DMS153 treated with DMSO at 0.1 percent for 48 hours (cell line): ENCODE measurements at regions not wholly inside any gene's neighbourhood (a gene's known extent, or its start where the extent isn't known, plus 50 kb on each side); places are given as distances from the start of the nearest gene placed in this dataset.
"Not testable (repeated sequence)": the region's sequence is repeated elsewhere in the genome, so short reads cannot be mapped to it uniquely, and the experiment has no call there.

ENCODE experiments used
- DNase-seq: peaks from one replicate; lab custom pipeline; 2025; ENCODE audit not compliant: unreplicated experiment; lab: John Stamatoyannopoulos, UW

GRCh38 chr3:5606884-5607472 lies 419.5 kb downstream of the EDEM1 start:
- DNase-seq = no peak

DNA sequence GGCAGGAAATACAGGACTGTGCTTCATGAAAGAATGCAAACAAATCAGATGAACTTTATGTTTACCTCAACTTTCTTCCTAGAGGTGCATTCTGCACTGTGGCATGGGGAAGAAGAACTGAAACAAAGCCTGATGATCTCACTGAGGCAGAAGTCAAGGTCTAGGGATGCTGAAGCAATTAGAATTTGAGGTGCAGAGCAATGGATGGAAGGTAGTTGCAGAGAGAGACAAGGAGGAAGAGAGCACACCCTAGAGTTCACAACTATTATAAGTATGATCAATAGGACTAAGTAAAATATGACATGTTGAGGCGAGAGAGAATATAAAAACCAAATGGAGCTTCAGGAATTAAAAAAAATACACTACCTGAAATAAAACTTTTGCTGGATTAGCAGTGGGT lies 420.1 kb downstream of the EDEM1 start:
- no peak for DNase-seq

DNA sequence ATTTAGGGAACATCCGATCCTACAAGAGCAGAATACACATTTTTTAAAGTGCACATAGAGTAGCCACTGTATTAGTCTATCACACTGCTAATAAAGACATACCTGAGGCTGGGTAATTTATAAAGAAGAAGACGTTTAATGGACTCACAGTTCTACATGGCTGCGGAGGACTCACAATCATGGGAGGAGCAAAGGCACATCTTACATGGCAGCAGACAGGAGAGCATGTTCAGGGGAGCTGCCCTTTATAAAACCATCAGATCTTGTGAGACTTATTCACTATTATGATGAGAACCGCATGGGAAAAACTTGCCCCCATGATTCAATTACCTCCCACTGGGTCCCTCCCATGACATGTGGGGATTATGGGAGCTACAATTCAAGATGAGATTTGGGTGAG lies 421.5 kb downstream of the EDEM1 start:
- not testable (repeated sequence) for DNase-seq

GRCh38 chr3:5613599-5613998 lies 426.1 kb downstream of the EDEM1 start:
- DNase-seq = no peak

DNA sequence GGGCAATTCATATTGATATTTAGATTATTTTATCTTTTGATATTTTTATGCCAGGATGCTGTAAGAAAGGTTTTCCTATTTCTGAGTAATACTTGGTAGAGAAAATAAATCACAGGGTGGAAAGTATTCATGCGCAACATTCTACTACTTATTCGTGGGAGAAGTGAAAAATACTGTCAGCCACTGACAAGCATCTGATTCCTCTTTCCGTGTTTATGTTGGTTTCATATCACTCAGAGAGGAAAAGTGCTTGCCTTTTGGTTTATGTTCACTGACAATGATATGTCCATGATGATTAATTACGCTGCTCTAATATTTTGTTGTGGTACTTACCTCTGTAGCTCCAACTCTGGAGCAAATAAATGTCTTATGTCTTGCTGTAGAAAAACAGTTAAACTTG lies 429.4 kb downstream of the EDEM1 start:
- no peak for DNase-seq

- no peak for DNase-seq
These were observed 430.7 kb downstream of the EDEM1 start for GRCh38 chr3:5618170-5618569.

GRCh38 chr3:5630406-5630805 lies 442.9 kb downstream of the EDEM1 start:
- no peak for DNase-seq

- DNase-seq = no peak
These were observed 446.5 kb downstream of the EDEM1 start for GRCh38 chr3:5633960-5634359.

DNA sequence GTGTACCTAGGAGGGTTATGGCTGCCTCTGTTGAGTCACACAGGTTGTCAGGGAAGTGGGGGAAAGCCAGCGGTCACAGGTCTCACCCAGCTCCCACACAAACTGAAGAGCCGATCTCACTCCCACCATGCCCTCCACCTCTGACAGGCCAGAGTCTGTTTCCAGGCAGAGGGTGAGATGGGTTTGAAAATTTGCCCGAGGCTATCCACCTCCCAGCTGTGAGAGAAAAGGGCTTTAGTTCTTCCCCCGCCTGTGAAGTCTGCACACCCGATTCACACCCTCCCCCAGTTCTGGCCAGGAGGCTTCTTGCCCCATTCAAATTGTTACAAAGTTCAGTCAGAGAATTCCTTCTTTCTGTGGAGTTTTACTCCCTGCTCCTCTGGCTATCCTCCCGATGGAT lies 446.9 kb downstream of the EDEM1 start:
- no peak for DNase-seq

- DNase-seq = no peak
These were observed 448.2 kb downstream of the EDEM1 start for GRCh38 chr3:5635746-5636145.

DNA sequence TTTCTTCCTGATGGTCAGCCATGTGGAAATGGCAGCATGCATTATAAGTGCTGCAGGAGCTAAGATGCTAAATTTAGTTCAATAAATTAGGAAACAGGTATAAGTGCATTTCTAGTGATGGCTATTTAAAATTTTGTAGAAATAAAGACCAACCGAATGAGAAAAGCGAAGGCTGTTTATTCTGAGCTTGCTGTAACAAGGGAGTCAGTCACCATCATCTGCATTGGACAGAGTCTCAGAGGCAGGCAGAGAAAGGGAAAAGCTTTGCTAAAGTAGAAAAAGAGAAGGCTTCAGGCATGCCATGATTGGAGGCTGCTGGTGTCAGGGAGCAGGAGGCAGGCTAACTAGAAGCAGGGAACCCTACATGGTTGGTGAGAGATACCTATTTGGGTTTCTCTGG lies 451.0 kb downstream of the EDEM1 start:
- DNase-seq = no peak

- DNase-seq = no peak
These were observed 457.5 kb downstream of the EDEM1 start for GRCh38 chr3:5644773-5645670.

GRCh38 chr3:5645692-5646410 lies 458.3 kb downstream of the EDEM1 start:
- DNase-seq = no peak

DNA sequence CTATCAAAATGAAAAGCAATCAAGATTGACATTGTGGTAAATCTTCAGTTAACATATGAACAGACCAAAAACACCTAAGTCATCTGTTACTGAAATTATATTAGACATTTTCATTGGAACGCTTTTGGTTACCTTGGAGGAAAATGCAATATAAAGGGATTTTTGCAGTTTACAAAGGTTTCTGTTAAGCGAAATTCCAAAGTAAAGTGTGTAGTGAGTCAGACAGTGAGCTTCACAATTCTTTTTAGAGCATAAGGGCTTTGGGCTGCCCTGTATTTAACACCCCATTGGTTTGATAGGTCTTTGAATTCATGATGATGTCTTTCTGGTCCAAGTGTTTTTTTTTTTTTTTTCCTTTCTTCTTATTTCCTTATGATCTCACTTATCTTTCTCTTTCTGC lies 462.8 kb downstream of the EDEM1 start:
- no peak for DNase-seq

DNA sequence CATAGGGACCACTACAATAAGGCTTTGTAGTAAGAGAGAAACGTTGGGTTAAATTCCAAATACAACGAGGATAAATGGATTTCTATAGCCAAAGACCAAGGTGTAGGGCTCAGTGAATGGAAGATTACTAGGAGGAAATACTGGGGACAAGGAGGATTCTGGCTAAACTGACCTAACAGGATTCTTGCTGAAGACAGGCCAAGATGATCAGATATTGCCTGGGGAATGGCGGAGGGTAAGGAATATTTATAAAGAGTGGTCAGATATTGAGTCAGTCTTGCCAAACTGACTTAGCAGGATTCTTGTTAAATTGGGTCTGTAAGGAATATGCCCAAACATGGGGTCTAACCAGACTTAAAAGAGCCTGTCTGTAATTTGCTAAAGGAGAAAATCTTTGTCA lies 463.8 kb downstream of the EDEM1 start:
- no peak for DNase-seq

DNA sequence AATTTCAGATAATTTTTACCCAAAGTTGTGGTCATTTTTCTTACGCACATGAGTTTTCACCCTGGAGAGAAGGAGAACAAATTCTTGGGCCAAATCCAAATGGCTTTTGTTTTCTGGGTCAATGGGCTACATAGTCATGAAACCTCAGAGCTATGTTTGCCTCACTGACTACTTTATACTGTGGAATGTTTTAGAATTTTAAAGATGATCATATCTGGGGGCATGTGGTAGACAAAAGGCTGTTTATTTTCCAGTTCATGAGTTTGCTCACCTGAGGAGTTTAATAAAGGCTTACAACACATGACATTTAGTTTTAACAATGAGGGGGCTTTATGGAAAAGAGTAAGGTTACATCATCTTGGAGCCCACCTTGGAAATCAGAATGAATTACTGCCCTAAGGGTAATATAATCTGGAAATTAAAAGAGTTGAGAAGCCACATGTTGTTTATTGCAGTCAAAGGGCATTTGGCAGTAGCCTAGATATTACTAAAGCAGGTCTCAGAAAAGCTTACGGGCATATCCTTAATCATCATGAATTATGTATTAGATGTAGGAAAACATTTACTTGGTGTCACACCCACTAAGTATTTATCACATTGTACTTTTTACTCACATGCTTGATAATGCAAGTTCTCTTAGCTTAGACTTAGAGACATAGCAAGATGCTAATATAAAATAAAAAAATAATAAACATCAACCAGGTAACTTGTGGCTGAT lies 466.1 kb downstream of the EDEM1 start:
- DNase-seq = no peak

DNA sequence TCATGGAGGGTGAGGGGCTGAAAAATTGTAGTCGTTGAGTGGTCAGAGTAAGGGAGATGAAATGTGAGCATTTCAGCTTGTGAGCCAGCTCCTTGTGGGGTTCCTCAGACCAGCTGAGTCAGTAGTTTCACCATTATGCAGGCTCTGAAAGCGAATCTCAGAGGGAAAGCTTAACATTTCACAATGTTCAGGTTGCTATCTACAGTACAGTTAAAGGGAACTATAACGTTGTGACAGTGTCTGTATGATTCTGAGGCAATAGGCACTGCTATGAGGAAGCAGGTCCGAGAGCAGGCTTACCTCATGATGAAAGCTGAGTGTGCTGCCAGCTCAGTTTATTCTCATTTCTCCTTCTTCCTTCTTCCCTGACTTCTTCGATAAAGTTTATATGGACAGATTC lies 469.6 kb downstream of the EDEM1 start:
- DNase-seq = no peak

- no peak for DNase-seq
These were observed 476.1 kb downstream of the EDEM1 start for GRCh38 chr3:5663601-5664000.

GRCh38 chr3:5666455-5666854 lies 478.9 kb downstream of the EDEM1 start:
- DNase-seq = no peak

GRCh38 chr3:5673521-5673920 lies 486.0 kb downstream of the EDEM1 start:
- DNase-seq = no peak

DNA sequence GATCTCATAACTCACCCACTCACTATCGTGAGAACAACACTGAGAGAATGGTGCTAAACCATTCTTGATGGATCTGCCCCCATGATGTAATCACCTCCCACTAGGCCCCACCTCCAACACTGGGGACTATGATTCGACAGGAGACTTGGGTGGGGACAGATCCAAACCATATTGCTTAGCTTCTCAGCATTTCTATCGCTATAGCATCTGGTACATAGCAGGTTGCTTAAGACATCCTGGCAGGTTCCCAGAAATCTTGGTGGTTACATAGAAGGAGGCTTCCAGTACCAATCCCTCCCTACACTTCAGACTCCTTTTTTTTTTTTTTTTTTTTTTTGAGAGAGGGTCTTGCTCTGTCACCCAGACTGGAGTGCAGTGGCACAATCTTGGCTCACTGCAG lies 487.8 kb downstream of the EDEM1 start:
- DNase-seq = no peak
